HAP-1 (cell line): ENCODE measurements at regions not wholly inside any gene's neighbourhood (a gene's known extent, or its start where the extent isn't known, plus 50 kb on each side); places are given as distances from the start of the nearest gene placed in this dataset.

ENCODE experiments used
- DNase-seq, 2 experiments: peaks; one replicate each; pipeline ENCODE4 v3.0.0-alpha.2; 2016 to 2020; ENCODE audit warnings: low spot score in 2 of 2
- H3K27me3 ChIP-seq: fragments of 250-450 bp; sonication (Bioruptor Pico); 2 replicates; pipeline ENCODE4 v1.5.1; 2020; ENCODE audit warnings: low read depth, mild to moderate bottlenecking, moderate library complexity
- H3K36me3 ChIP-seq: fragments of 250-450 bp; sonication (Bioruptor Pico); replicated peaks from 2 replicates; pipeline ENCODE4 v1.5.1; 2020; ENCODE audit warnings: mild to moderate bottlenecking
- H3K4me1 ChIP-seq: fragments of 250-450 bp; sonication (Bioruptor Pico); 2 replicates; pipeline ENCODE4 v1.5.1; 2020; ENCODE audit warnings: mild to moderate bottlenecking
- H3K4me3 ChIP-seq: fragments of 250-450 bp; sonication (Bioruptor Pico); 2 replicates; pipeline ENCODE4 v1.5.1; 2020; ENCODE audit warnings: mild to moderate bottlenecking, moderate library complexity
- H3K9me3 ChIP-seq: fragments of 250-450 bp; sonication (Bioruptor Pico); 2 replicates; pipeline ENCODE4 v1.5.1; 2020; ENCODE audit warnings: mild to moderate bottlenecking, moderate library complexity
- in situ Hi-C: fragments of 300-500 bp; cut with MboI; formaldehyde crosslinking; loops from 3 replicates; pipeline ENCODE4 v1.14.3; 2020; ENCODE audit warnings: low sequenced_read_pairs, inconsistent platforms, mixed read lengths

DNA sequence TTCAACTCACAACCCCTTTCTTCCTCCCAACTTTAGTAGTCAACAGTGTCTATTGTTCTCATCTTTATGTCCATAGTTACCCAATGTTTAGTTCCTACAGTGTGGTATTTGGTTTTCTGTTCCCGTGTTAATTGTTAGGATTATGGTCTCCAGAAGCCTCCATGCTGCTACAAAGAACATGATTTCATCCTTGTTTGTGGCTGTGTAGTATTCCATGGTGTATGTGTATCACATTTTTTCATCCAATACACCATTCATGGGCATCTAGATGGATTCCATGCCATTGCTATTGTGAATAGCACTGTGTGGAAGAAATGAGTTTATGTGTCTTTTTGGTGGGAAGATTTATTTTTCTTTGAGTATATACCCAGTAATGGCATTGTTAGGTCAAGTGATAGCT lies 420.3 kb downstream of the XYLT1 start:
- in situ Hi-C loops: no loop called here
- DNase-seq: no peak
- Histone ChIP-seq H3K4me3 (no peak overlapping the region), H3K9me3 (no peaks in the 10 kb centered on the region; the same call in 1 of the 2 replicates), H3K36me3 (no peaks in the 10 kb centered on the region), H3K4me1 (no peaks in the 10 kb centered on the region), H3K27me3 (no peaks in the 10 kb centered on the region)
